ENCODE measurements at regions not wholly inside any gene's neighbourhood (a gene's known extent, or its start where the extent isn't known, plus 50 kb on each side); places are given as distances from the start of the nearest gene placed in this dataset.

DNA sequence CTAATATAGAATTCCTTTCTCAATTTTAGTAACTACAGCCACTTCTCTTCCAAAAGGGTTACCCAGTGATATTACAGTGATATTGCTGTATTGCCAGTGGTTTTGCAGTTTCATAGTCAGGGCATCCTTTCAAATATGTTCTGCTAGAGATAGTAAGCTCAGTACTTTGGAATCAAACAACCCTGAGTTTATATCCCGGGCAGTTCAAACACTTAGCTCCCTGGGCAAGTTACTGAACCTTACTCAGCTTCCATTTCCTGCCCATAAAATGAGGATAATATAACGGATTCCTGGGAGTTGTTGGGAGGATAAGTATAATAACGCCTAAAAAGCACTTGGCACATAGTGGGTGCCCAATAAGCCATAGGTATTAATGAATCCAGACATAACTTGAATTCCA, 212.6 kb upstream of the PARD3B start:
- no peak for TF ChIP-seq CTCF (conservative IDR thresholded peaks at IDR 0.05; ENCODE audit: low read length)
- TF ChIP-seq EZH2phosphoT487 (IDR thresholded peaks at IDR 0.05; ENCODE audit: borderline replicate concordance), result no peak
